ENCODE measurements at regions not wholly inside any gene's neighbourhood (a gene's known extent, or its start where the extent isn't known, plus 50 kb on each side); places are given as distances from the start of the nearest gene placed in this dataset.

DNA sequence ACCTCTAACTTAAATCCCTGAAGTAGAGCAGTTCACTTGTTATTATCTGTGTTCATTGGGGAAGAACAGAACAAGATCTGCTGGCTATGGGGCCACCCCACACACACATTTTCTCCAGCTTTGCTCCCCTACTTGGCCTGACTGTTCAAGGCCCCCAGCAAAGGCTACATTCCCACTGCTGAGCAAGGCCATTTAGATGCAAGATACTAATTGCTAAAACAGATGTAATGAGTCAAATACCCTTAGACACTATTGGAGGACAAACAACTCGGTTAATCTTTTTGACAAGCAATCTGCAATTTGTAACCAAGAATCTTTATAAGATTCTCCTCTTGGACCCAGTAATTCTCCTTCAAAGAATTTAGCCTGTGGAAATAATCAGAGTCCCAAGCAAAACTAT lies 67.7 kb downstream of the NAV1 start:
- WGBS (ENCODE audit: insufficient coverage, low coverage, low lambda C conversion rate, missing lambda C conversion rate): 64% methylated on average over 1 of the region's 1 CpG
- H3K27me3 ChIP-seq: no peaks in the 10 kb centered on the region

DNA sequence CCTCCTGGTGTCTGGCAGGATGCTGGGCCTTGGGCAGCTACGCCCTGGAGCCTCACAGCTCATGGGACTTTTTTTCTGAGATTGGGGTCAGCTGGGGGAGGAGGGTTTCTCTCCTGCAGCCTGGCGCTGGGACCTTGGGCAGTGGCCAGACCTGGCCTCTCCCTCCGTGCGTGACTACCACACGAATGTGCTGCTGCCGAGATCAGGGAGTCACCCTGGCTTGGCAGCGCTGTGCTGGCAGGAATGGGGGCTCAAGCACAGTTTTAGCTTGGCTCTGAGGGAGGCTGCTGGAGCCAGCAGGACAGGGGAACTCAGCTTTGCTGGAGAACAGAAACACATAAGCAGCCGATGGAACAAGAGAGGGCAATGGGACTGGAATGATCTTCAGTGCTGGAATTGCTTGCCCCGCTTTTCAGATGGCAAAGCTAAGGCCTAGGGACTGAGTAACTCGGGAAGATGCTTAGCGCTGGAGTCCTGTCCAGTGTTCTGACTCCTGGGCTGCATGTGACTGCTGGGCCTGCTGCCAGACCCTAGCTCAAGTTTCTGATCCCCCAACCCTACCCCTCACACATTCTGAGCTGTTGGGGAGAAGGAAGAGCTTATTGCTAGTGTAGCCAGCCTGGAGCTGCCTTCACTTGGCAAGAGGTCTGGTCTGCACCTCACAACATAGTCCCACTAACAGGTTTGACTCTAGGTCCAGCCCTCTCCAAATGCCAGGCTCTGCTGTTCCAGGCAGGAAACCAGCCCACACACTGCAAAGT lies 69.9 kb downstream of the NAV1 start:
- H3K27ac ChIP-seq: no peak overlapping the region
- no peak overlapping the region for H3K4me3 ChIP-seq
- TF ChIP-seq, protein P1, sequence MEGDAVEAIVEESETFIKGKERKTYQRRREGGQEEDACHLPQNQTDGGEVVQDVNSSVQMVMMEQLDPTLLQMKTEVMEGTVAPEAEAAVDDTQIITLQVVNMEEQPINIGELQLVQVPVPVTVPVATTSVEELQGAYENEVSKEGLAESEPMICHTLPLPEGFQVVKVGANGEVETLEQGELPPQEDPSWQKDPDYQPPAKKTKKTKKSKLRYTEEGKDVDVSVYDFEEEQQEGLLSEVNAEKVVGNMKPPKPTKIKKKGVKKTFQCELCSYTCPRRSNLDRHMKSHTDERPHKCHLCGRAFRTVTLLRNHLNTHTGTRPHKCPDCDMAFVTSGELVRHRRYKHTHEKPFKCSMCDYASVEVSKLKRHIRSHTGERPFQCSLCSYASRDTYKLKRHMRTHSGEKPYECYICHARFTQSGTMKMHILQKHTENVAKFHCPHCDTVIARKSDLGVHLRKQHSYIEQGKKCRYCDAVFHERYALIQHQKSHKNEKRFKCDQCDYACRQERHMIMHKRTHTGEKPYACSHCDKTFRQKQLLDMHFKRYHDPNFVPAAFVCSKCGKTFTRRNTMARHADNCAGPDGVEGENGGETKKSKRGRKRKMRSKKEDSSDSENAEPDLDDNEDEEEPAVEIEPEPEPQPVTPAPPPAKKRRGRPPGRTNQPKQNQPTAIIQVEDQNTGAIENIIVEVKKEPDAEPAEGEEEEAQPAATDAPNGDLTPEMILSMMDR (IDR thresholded peaks at IDR 0.05): no peak
- WGBS (ENCODE audit: insufficient coverage, low coverage, low lambda C conversion rate, missing lambda C conversion rate): 60% methylated on average over 3 of the region's 11 CpGs
- ATAC-seq: peak in 1 of 4 donors; percentile 23
- intact Hi-C loops (cut with DNase I): no loop called here
- H3K27me3 ChIP-seq: no peaks in the 10 kb centered on the region
- no peak for DNase-seq
- no peaks in the 10 kb centered on the region for H3K4me1 ChIP-seq
- no peaks in the 10 kb centered on the region for H3K9me3 ChIP-seq
- no peaks in the 10 kb centered on the region for H3K36me3 ChIP-seq

More for the DNA sequence above, 67.7 kb downstream of the NAV1 start:
- DNase-seq: no peak
- TF ChIP-seq, protein P1 (IDR thresholded peaks at IDR 0.05): no peak
- no peak for TF ChIP-seq POLR2A (IDR thresholded peaks at IDR 0.05)
- H3K4me1 ChIP-seq: no peaks in the 10 kb centered on the region
- no peak overlapping the region for H3K4me3 ChIP-seq
- H3K9me3 ChIP-seq: no peaks in the 10 kb centered on the region
- no peak overlapping the region for H3K27ac ChIP-seq
- ATAC-seq: no peak
- intact Hi-C loops (cut with DNase I): no loop called here
- H3K36me3 ChIP-seq: no peaks in the 10 kb centered on the region

DNA sequence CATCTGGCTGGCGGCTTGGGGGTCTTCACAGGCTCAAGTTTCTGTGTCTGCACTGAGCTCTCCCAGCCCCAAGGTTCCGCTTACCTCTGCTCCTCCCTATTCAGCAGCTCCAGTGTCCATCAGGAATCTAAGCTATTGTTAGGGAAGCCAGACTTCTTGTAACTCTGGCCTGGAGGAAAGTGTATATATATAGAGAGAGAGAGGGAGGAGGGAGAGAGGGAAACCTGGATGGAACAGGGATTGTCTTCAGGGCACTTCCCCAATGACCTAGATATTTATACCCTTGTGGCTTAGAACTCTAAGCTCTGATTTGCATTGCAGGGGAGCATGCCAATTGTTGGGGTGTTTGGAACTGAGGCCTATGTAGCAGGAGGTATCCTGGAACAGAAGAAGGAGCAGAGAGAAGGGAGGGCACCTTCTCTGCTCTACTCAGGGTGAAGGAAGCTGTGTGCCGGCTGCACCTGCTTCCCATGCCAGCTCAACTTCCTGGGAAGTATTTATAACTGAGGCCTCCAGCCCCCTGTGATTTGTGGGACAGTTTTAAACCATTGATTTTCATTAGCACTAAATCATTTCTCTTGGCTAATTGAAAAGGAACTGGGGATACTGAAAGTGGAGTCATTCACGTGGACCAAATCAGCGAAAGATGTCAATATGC lies 70.9 kb downstream of the NAV1 start:
- Histone ChIP-seq H3K27ac (no peak overlapping the region), H3K9me3 (no peaks in the 10 kb centered on the region), H3K27me3 (no peaks in the 10 kb centered on the region), H3K36me3 (no peaks in the 10 kb centered on the region), H3K4me1 (no peaks in the 10 kb centered on the region), H3K4me3 (no peak overlapping the region)
- 71% methylated on average over 4 of the region's 5 CpGs for WGBS (ENCODE audit: insufficient coverage, low coverage, low lambda C conversion rate, missing lambda C conversion rate)
- intact Hi-C loops (cut with DNase I): no loop called here
- TF ChIP-seq, protein P1 (IDR thresholded peaks at IDR 0.05): no peak
- no peak for TF ChIP-seq POLR2A (IDR thresholded peaks at IDR 0.05)
- DNase-seq: no peak
- ATAC-seq: no peak

DNA sequence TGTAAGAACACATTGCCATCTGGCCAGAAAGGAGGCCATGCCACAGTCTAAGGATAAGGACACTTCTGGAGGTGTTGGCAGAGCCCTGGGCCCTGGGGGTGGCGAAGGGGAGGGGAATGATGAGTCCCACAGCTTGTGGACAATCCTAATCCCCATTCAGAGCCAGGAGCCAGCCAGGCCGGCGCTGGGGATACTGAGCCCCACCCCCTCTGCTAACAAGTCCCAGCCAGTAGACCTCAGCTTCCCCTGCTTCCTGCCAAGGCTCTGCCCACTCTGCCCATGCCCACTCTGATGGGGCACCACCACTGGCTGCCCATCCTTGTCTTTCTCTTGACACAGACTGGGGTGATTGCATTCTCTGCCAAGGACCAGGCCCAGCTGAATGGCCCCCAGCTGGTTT lies 71.9 kb downstream of the NAV1 start:
- ATAC-seq (no peak), DNase-seq (no peak)
- no CpG with 5 or more reads among the region's 3 CpGs for WGBS (ENCODE audit: insufficient coverage, low coverage, low lambda C conversion rate, missing lambda C conversion rate)
- Histone ChIP-seq H3K4me1 (no peaks in the 10 kb centered on the region), H3K9me3 (no peaks in the 10 kb centered on the region), H3K36me3 (no peaks in the 10 kb centered on the region), H3K27ac (no peak overlapping the region), H3K4me3 (no peak overlapping the region), H3K27me3 (no peaks in the 10 kb centered on the region)
- intact Hi-C loops (cut with DNase I): no loop called here
- TF ChIP-seq, protein P1 (IDR thresholded peaks at IDR 0.05): no peak
- no peak for TF ChIP-seq POLR2A (IDR thresholded peaks at IDR 0.05)

All from right lobe of liver (tissue), 6 donors.